ENCODE measurements at regions not wholly inside any gene's neighbourhood (a gene's known extent, or its start where the extent isn't known, plus 50 kb on each side); places are given as distances from the start of the nearest gene placed in this dataset.
"Not testable (repeated sequence)": the region's sequence is repeated elsewhere in the genome, so short reads cannot be mapped to it uniquely, and the experiment has no call there.

- TF ChIP-seq, protein P1, sequence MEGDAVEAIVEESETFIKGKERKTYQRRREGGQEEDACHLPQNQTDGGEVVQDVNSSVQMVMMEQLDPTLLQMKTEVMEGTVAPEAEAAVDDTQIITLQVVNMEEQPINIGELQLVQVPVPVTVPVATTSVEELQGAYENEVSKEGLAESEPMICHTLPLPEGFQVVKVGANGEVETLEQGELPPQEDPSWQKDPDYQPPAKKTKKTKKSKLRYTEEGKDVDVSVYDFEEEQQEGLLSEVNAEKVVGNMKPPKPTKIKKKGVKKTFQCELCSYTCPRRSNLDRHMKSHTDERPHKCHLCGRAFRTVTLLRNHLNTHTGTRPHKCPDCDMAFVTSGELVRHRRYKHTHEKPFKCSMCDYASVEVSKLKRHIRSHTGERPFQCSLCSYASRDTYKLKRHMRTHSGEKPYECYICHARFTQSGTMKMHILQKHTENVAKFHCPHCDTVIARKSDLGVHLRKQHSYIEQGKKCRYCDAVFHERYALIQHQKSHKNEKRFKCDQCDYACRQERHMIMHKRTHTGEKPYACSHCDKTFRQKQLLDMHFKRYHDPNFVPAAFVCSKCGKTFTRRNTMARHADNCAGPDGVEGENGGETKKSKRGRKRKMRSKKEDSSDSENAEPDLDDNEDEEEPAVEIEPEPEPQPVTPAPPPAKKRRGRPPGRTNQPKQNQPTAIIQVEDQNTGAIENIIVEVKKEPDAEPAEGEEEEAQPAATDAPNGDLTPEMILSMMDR (IDR thresholded peaks at IDR 0.05), result not testable (repeated sequence)
- not testable (repeated sequence) for TF ChIP-seq POLR2AphosphoS5 (IDR thresholded peaks at IDR 0.05)
Measured at GRCh38 chr18:8920856-8921787, 181.4 kb upstream of the NDUFV2 start.
